Smooth muscle cell (in vitro differentiated cells): ENCODE measurements at regions not wholly inside any gene's neighbourhood (a gene's known extent, or its start where the extent isn't known, plus 50 kb on each side); places are given as distances from the start of the nearest gene placed in this dataset. TPM values are rescaled to one million over a fixed set of nuclear protein-coding genes. Genes with fewer than 3 reads are reported as not detected.

Experiments
- DNase-seq: peaks from one replicate; lab custom pipeline; 2025; ENCODE audit not compliant: unreplicated experiment; lab: John Stamatoyannopoulos, UW
- H2AFZ ChIP-seq: fragments of 200-600 bp; sonication (generic); 2 replicates; pipeline ENCODE4 v1.6.0; 2016; ENCODE audit warnings: antibody characterized with exemption, low read depth, mild to moderate bottlenecking
- H3F3A ChIP-seq: fragments of 200-600 bp; sonication (generic); 2 replicates; pipeline ENCODE4 v1.6.0; 2017; ENCODE audit warnings: antibody characterized with exemption, low read depth
- H3K27ac ChIP-seq: fragments of 200-600 bp; sonication (generic); 2 replicates; pipeline ENCODE4 v1.5.1; 2016; ENCODE audit warnings: low read depth, mild to moderate bottlenecking
- H3K27me3 ChIP-seq: fragments of 200-600 bp; sonication (generic); 2 replicates; pipeline ENCODE4 v1.6.1; 2016; ENCODE audit warnings: low read depth, mild to moderate bottlenecking
- H3K36me3 ChIP-seq: fragments of 200-600 bp; sonication (generic); 2 replicates; pipeline ENCODE4 v1.5.1; 2016; ENCODE audit warnings: low read depth
- H3K4me1 ChIP-seq: fragments of 200-600 bp; sonication (generic); 2 replicates; pipeline ENCODE4 v1.5.1; 2016; ENCODE audit warnings: low read depth
- H3K4me2 ChIP-seq: fragments of 200-600 bp; sonication (generic); 2 replicates; pipeline ENCODE4 v1.6.0; 2016; ENCODE audit warnings: mild to moderate bottlenecking
- H3K4me3 ChIP-seq: fragments of 200-600 bp; sonication (generic); 2 replicates; pipeline ENCODE4 v1.5.1; 2016; ENCODE audit warnings: mild to moderate bottlenecking
- H3K79me2 ChIP-seq: fragments of 200-600 bp; sonication (generic); 2 replicates; pipeline ENCODE4 v1.6.0; 2016; ENCODE audit warnings: low read depth, mild to moderate bottlenecking
- H3K9ac ChIP-seq: fragments of 200-600 bp; sonication (generic); 2 replicates; pipeline ENCODE4 v1.6.0; 2016; ENCODE audit warnings: low read depth
- H3K9me3 ChIP-seq: fragments of 200-600 bp; sonication (generic); replicated peaks from 2 replicates; pipeline ENCODE4 v1.5.1; 2016; ENCODE audit warnings: low read depth
- H4K20me1 ChIP-seq: fragments of 200-600 bp; sonication (generic); 2 replicates; pipeline ENCODE4 v1.6.0; 2016; ENCODE audit warnings: low read depth
- WGBS: methylation state at CpG from one replicate; pipeline ENCODE4 v1.1.7; 2016; ENCODE audit warnings: low lambda C conversion rate; 5-methylcytosine and 5-hydroxymethylcytosine counted together
- small RNA-seq: library from RNA; depleted of rRNA; stranded (forward); fragments of <200 nt; gene quantifications from one replicate; pipeline ENCODE3, GENCODE V24; 2014
- TF ChIP-seq, protein P1 (sequence below): fragments of 200-600 bp; sonication (generic); IDR thresholded peaks from 2 replicates; pipeline ENCODE4 v1.5.1; 2017; ENCODE audit warnings: borderline replicate concordance, mild to moderate bottlenecking, antibody characterized with exemption; ENCODE audit not compliant: insufficient read depth, poor library complexity, severe bottlenecking

GRCh38 chr9:4349816-4350418 lies 50.0 kb upstream of the GLIS3 start:
- H3K4me2 ChIP-seq, result no peak overlapping the region
- H3K9me3 ChIP-seq, result no peaks in the 10 kb centered on the region
- H4K20me1 ChIP-seq, result no peaks in the 10 kb centered on the region
- no peak overlapping the region for H3K27ac ChIP-seq
- no peaks in the 10 kb centered on the region for H3K79me2 ChIP-seq
- no peak overlapping the region for H2AFZ ChIP-seq
- DNase-seq, result no peak
- TF ChIP-seq, protein P1, sequence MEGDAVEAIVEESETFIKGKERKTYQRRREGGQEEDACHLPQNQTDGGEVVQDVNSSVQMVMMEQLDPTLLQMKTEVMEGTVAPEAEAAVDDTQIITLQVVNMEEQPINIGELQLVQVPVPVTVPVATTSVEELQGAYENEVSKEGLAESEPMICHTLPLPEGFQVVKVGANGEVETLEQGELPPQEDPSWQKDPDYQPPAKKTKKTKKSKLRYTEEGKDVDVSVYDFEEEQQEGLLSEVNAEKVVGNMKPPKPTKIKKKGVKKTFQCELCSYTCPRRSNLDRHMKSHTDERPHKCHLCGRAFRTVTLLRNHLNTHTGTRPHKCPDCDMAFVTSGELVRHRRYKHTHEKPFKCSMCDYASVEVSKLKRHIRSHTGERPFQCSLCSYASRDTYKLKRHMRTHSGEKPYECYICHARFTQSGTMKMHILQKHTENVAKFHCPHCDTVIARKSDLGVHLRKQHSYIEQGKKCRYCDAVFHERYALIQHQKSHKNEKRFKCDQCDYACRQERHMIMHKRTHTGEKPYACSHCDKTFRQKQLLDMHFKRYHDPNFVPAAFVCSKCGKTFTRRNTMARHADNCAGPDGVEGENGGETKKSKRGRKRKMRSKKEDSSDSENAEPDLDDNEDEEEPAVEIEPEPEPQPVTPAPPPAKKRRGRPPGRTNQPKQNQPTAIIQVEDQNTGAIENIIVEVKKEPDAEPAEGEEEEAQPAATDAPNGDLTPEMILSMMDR, result no peak
- 75% methylated on average over 9 of the region's 9 CpGs for WGBS
- no peaks in the 10 kb centered on the region for H3K4me1 ChIP-seq
- no peak overlapping the region for H3K9ac ChIP-seq
- no peaks in the 10 kb centered on the region for H3F3A ChIP-seq
- H3K36me3 ChIP-seq, result no peaks in the 10 kb centered on the region
- no peak overlapping the region for H3K4me3 ChIP-seq
- H3K27me3 ChIP-seq, result no peaks in the 10 kb centered on the region

Small RNA genes lying in the stretch of these regions (small RNA-seq; reads per million reads assigned to genes)
- not detected for gene RNU6-694P
